ENCODE measurements at regions not wholly inside any gene's neighbourhood (a gene's known extent, or its start where the extent isn't known, plus 50 kb on each side); places are given as distances from the start of the nearest gene placed in this dataset.

- POLR2A ChIA-PET: no interaction called here
- Histone ChIP-seq H3K27ac (ENCODE audit: low read depth, low read length, poor library complexity, severe bottlenecking) (no peak overlapping the region), H3K9me2 (ENCODE audit: insufficient read depth, low read length) (no peaks in the 10 kb centered on the region), H3K4me1 (ENCODE audit: insufficient read depth, low read length, poor library complexity, severe bottlenecking) (peaks cover 12% of the 10 kb centered on the region), H2AFZ (ENCODE audit: low read length) (peak overlapping the region; percentile 88), H3K4me2 (ENCODE audit: low read length) (peak overlapping the region; percentile 99), H3K79me2 (ENCODE audit: insufficient read depth, low read depth, low read length) (no peaks in the 10 kb centered on the region), H3K4me3 (ENCODE audit: low read depth, low read length, poor library complexity, severe bottlenecking) (peak overlapping the region; percentile 87), H3K36me3 (ENCODE audit: insufficient read depth, low read length) (no peaks in the 10 kb centered on the region), H4K20me1 (ENCODE audit: insufficient read depth, low read length) (no peaks in the 10 kb centered on the region), H3K9me3 (ENCODE audit: low read length) (no peaks in the 10 kb centered on the region)
- TF ChIP-seq CTCF (conservative IDR thresholded peaks at IDR 0.05; ENCODE audit: low read length): no peak
- no peak for TF ChIP-seq EZH2phosphoT487 (IDR thresholded peaks at IDR 0.05; ENCODE audit: borderline replicate concordance, low read depth, low read length)
- CTCF ChIA-PET (ENCODE audit: unreplicated experiment): no interaction called here
- intact Hi-C loops (cut with micrococcal nuclease; ENCODE audit: unreplicated experiment): loop anchor here (10.0 kb wide), 1 partner anchor 998 kb away; the partner anchor contains the start of gene RMP24
- peak; percentile 72 for DNase-seq (ENCODE audit: low spot score)
- BruUV-seq (replicated peaks): no TSS peak
Observed at GRCh38 chr18:34976899-34977837, 64.0 kb upstream of the MAPRE2 start.

- H2AFZ ChIP-seq (ENCODE audit: low read length): peak overlapping the region; percentile 88
- peak; percentile 69 for DNase-seq (ENCODE audit: low spot score)
- H3K4me1 ChIP-seq (ENCODE audit: insufficient read depth, low read length, poor library complexity, severe bottlenecking): peaks cover 12% of the 10 kb centered on the region
- no peaks in the 10 kb centered on the region for H3K36me3 ChIP-seq (ENCODE audit: insufficient read depth, low read length)
- peak overlapping the region; percentile 99 for H3K4me2 ChIP-seq (ENCODE audit: low read length)
- TF ChIP-seq EZH2phosphoT487 (IDR thresholded peaks at IDR 0.05; ENCODE audit: borderline replicate concordance, low read depth, low read length) (no peak), CTCF (conservative IDR thresholded peaks at IDR 0.05; ENCODE audit: low read length) (no peak)
- ChIA-PET POLR2A (interaction anchor here (1.9 kb wide), 1 partner anchor 62 kb away, joined by 6 read pairs; no protein-coding TSS in a partner anchor), CTCF (ENCODE audit: unreplicated experiment) (no interaction called here)
- H3K9me2 ChIP-seq (ENCODE audit: insufficient read depth, low read length): no peaks in the 10 kb centered on the region
- no peak overlapping the region for H3K27ac ChIP-seq (ENCODE audit: low read depth, low read length, poor library complexity, severe bottlenecking)
- no peaks in the 10 kb centered on the region for H3K79me2 ChIP-seq (ENCODE audit: insufficient read depth, low read depth, low read length)
- no peaks in the 10 kb centered on the region for H3K9me3 ChIP-seq (ENCODE audit: low read length)
- intact Hi-C loops (cut with micrococcal nuclease; ENCODE audit: unreplicated experiment): loop anchor here (10.0 kb wide), 1 partner anchor 997 kb away; the partner anchor contains the start of gene RMP24
- BruUV-seq (replicated peaks): no TSS peak
- no peaks in the 10 kb centered on the region for H4K20me1 ChIP-seq (ENCODE audit: insufficient read depth, low read length)
- peak overlapping the region; percentile 87 for H3K4me3 ChIP-seq (ENCODE audit: low read depth, low read length, poor library complexity, severe bottlenecking)
Observed at GRCh38 chr18:34977838-34978532, 63.2 kb upstream of the MAPRE2 start.
